Type B pancreatic cell (in vitro differentiated cells): ENCODE measurements at regions not wholly inside any gene's neighbourhood (a gene's known extent, or its start where the extent isn't known, plus 50 kb on each side); places are given as distances from the start of the nearest gene placed in this dataset.

Experiments used
- DNase-seq: peaks from one replicate; pipeline ENCODE4 v3.0.0; 2021; ENCODE audit warnings: mixed read lengths; ENCODE audit not compliant: unreplicated experiment; ENCODE audit errors: extremely low spot score
- H3K27ac Mint-ChIP-seq: 2 replicates; pipeline ENCODE4 v1.8.0; 2021; ENCODE audit warnings: mild to moderate bottlenecking, mixed read lengths
- H3K27me3 Mint-ChIP-seq: 2 replicates; pipeline ENCODE4 v1.8.0; 2021; ENCODE audit warnings: mixed read lengths
- H3K36me3 Mint-ChIP-seq: 2 replicates; pipeline ENCODE4 v1.8.0; 2021; ENCODE audit warnings: mixed read lengths
- H3K4me1 Mint-ChIP-seq: one replicate; pipeline ENCODE4 v1.8.0; 2021; ENCODE audit warnings: mixed read lengths; ENCODE audit not compliant: unreplicated experiment
- H3K4me3 Mint-ChIP-seq: 2 replicates; pipeline ENCODE4 v1.8.0; 2021; ENCODE audit warnings: mild to moderate bottlenecking, mixed read lengths
- H3K9me3 Mint-ChIP-seq: 2 replicates; pipeline ENCODE4 v1.8.0; 2021; ENCODE audit warnings: mixed read lengths
- CTCF ChIP-seq: fragments of 200-600 bp; sonication (generic); conservative IDR thresholded peaks from 2 replicates; pipeline ENCODE4 v1.5.0; 2021; ENCODE audit warnings: antibody characterized with exemption, mild to moderate bottlenecking

DNA sequence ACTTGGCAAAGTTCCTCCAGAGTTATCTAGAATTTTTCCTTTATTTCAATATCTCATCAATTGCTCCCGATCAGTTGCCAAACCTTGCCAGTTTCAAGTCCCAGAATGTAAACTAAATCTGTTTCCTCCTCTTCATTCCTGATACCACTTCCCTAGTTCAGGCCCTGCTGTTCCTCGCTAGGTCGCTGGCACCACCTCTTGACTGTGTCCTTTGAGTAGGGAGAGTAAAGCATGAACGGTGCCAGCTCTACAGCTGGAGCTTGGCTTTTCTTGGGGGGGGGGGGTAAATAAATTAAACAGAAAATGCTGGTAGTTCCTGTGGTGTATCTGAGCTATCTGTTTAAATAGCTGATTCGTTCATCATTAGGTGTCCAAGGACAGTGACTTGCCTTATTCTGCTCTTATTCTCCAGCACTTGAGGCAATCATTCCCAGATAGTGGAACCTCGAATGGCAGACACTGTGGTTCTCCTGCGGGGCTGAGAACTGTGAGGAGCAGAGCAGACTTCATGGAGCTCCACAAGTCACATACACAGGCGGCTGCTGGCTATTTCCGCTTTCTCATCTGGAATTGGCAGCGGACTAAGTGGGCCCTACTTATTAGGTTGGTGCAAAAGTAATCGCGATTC, 168.3 kb upstream of the FAT1 start:
- Mint-ChIP-seq H3K4me3 (no peak overlapping the region), H3K27me3 (no peaks in the 10 kb centered on the region), H3K9me3 (peaks cover 4% of the 10 kb centered on the region), H3K36me3 (no peaks in the 10 kb centered on the region), H3K4me1 (peaks cover 19% of the 10 kb centered on the region), H3K27ac (peak overlapping the region; percentile 47)
- no peak for TF ChIP-seq CTCF
- DNase-seq = no peak

GRCh38 chr4:186898367-186898766, 174.7 kb upstream of the FAT1 start:
- H3K36me3 Mint-ChIP-seq = no peaks in the 10 kb centered on the region
- no peak for TF ChIP-seq CTCF
- H3K27ac Mint-ChIP-seq = no peak overlapping the region
- no peak for DNase-seq
- no peaks in the 10 kb centered on the region for H3K27me3 Mint-ChIP-seq
- H3K4me3 Mint-ChIP-seq = no peak overlapping the region
- peaks cover 4% of the 10 kb centered on the region for H3K9me3 Mint-ChIP-seq
- H3K4me1 Mint-ChIP-seq = peaks cover 14% of the 10 kb centered on the region

DNA sequence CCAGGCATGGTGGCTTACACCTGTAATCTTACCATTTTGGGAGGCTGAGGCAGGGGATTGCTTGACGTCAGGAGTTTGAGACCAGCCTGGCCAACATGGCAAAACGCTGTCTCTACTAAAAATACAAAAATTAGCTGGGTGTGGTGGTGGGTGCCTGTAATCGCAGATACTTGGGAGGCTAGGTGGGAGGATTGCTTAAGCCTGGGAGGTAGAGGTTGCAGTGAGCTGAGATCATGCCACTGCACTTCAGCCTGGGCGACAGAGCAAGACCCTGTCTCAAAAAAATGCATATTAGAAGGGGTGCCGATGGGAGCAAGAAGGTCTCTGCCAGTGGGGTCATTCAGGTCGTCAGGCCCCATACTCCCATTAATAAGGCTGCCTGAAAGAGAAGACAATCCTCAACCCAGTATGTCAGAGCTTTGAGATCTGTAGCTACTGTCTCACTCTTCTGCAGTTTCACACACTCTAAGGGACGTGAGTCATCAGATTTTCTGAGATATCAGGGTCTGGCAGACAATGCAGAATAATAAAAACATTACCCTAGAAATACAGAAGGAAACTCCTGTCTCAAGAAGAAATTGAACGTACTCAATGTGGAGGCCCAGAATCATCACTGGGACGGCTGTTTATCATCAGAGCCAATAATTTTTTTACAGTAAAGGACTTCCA, 176.7 kb upstream of the FAT1 start:
- Mint-ChIP-seq H3K4me1 (peaks cover 9% of the 10 kb centered on the region), H3K9me3 (peaks cover 4% of the 10 kb centered on the region), H3K27me3 (no peaks in the 10 kb centered on the region), H3K4me3 (no peak overlapping the region), H3K27ac (no peak overlapping the region), H3K36me3 (no peaks in the 10 kb centered on the region)
- no peak for DNase-seq
- no peak for TF ChIP-seq CTCF

- Mint-ChIP-seq H3K9me3 (peaks cover 4% of the 10 kb centered on the region), H3K27me3 (no peaks in the 10 kb centered on the region), H3K4me1 (peaks cover 9% of the 10 kb centered on the region), H3K36me3 (no peaks in the 10 kb centered on the region), H3K4me3 (no peak overlapping the region), H3K27ac (no peak overlapping the region)
- no peak for TF ChIP-seq CTCF
- no peak for DNase-seq
These were observed 177.3 kb upstream of the FAT1 start for GRCh38 chr4:186900984-186901383.

DNA sequence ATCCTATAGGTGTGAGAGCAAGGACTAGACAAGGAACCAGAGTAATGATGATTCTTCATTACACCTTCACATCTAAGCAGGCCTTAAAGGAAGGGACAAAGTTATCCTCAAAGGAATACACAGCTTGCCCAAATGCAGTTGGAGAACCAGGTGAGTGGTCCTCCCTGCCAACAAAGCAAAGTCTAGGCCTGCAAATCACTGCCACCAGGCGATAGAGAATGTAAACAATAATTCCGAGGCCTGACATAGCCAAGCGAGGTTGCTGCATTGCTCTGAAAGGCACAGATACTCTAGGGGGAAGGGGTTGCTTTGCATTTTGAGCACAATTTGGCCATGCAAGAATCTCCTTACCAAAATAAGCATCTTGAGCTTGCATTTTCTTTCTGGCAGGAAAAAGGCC, 178.2 kb upstream of the FAT1 start:
- Mint-ChIP-seq H3K27me3 (no peaks in the 10 kb centered on the region), H3K4me1 (peaks cover 9% of the 10 kb centered on the region), H3K36me3 (no peaks in the 10 kb centered on the region), H3K27ac (no peak overlapping the region), H3K4me3 (no peak overlapping the region), H3K9me3 (peaks cover 2% of the 10 kb centered on the region)
- TF ChIP-seq CTCF = no peak
- DNase-seq = no peak
